GM19438 (cell line): ENCODE measurements at regions not wholly inside any gene's neighbourhood (a gene's known extent, or its start where the extent isn't known, plus 50 kb on each side); places are given as distances from the start of the nearest gene placed in this dataset.
"Not testable (repeated sequence)": the region's sequence is repeated elsewhere in the genome, so short reads cannot be mapped to it uniquely, and the experiment has no call there.

ENCODE experiments used
- ATAC-seq: cut with Tn5 transposase; IDR thresholded peaks from one replicate; pipeline ENCODE4 v1.9.1; 2021; ENCODE audit warnings: low read depth; ENCODE audit not compliant: unreplicated experiment

- ATAC-seq: no peak
Measured at GRCh38 chr5:136636001-136636400, 270.7 kb upstream of the TRPC7 start.

- no peak for ATAC-seq
Measured at GRCh38 chr5:136631186-136631585, 265.8 kb upstream of the TRPC7 start.

DNA sequence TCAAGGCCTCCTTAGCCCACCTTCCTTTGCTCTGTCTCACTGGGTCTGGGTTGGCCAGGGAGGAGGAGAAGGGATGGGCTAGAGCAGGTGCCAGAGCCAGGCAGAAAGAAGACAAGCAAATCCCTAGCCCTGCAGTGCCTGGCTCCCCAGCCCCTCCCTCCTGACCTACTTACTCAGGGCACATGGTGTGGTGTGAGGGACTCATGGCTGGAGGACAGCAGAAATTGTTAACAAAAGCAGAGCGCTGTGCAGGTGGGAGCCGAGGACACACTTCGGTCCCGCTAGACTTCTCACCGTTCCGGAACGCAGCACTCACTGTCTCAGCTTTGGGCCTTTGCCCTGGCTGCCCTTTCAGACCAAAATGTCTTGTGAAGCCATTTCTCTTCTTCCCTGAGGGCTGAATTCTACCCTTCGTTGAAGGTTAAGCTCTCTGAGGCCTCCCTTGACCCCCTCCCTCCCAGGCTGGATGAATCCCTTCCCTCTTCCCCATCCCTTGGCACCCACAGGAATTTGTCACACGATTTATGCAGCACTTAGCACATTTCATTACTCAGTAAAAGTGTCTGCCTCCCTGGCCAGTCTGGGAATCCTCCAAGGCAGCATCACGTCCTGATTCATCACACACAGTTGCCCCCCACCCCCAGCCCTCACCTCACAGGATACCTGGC lies 263.9 kb upstream of the TRPC7 start:
- no peak for ATAC-seq

GRCh38 chr5:136626531-136626930 lies 261.2 kb upstream of the TRPC7 start:
- no peak for ATAC-seq

- ATAC-seq: no peak
Measured at GRCh38 chr5:136622747-136623146, 257.4 kb upstream of the TRPC7 start.

GRCh38 chr5:136621743-136622142 lies 256.4 kb upstream of the TRPC7 start:
- no peak for ATAC-seq

- no peak for ATAC-seq
Measured at GRCh38 chr5:136620621-136621020, 255.3 kb upstream of the TRPC7 start.

GRCh38 chr5:136620016-136620419 lies 254.7 kb upstream of the TRPC7 start:
- ATAC-seq: no peak

DNA sequence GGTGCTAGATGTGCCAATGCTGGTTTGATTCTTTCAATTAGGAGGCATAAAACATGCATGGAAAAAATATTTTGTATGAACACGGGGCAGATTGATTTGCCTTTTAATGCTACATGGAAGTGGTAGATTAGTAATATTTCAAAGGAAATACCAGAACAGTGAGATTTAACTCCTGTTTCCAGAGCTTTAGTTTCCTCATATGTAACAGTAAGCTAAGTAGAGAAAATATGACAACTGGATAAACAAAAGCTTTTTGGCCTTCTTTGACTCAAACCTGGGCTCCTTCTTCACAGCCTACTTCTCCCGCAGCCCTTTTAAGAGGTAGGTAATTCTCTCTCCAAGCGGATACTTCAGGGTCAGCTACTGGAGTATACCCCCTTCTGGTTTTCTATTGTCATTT lies 254.2 kb upstream of the TRPC7 start:
- no peak for ATAC-seq

DNA sequence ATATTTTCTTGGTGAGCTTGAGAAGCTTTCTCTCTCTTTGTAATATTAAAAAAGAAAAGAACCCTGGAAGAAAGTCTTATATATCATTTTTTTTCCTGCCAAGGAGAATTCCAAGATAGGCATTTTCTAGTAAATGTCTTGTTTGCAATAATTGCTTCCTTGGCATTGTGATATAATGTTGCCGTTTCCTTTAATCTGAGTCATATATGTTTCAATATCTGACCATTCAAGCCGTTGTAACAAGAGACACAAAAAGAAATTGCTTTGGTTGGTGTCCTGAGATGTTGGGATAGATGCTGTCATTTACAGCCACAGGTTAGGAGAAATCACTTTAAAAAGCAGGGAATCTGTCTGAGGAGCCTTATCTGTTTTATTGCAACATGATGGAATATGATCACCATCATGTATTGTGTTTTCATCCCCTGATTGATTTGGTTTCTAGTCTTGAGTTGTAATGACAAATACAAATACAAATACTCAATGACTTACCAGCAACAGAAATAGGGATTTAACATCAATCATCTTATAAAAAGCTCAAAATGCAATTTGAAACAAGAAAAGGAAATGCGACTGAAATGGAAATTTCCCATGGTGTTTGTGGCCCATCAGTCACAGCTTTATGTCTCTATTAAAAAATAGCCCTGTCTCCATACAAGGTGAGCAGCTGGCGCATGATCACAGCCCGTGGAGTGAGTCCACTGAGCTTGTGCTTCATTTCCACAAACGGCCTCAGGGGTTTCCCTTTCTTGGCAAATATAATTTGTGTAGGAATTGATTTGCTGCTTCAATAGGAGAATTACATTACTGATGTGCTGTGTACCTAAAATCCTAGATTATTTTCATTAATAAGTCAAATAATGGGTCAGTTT lies 250.1 kb upstream of the TRPC7 start:
- no peak for ATAC-seq

DNA sequence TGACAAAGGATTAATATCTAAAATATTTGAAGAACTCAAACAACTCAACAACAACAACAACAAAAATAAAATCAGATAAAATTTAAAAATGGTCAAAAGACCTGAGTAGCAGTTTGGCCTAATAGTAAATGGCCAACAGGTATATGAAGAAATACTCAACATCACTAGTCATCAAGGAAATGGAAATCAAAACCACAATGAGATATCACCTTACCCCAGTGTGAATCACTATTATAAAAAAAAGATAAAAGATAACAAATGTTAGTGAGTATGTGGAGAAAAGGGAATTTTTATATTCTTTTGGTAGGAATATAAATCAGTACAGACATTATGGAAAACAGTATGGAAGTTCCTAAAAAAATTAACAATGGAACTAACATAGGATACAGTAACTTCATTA lies 247.9 kb upstream of the TRPC7 start:
- ATAC-seq: no peak

GRCh38 chr5:136605638-136606037 lies 240.3 kb upstream of the TRPC7 start:
- ATAC-seq: no peak

DNA sequence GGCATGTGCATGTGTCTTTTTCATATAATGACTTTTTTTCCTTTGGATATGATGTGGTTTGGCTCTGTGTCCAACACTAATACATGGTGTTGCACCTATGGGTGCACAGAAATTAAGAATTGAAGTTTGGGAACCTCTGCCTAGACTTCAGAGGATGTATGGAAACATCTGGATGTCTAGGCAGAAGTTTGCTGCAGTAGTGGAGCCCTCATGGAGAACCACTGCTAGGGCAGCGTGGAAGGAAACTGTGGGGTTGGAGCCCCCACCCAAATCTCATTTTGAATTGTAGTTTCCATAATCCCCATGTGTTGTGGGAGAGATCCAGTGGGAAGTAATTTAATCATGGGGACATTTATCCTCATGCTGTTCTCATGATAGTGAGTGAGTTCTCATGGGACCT lies 235.0 kb upstream of the TRPC7 start:
- no peak for ATAC-seq

- no peak for ATAC-seq
Measured at GRCh38 chr5:136598802-136599404, 233.6 kb upstream of the TRPC7 start.

DNA sequence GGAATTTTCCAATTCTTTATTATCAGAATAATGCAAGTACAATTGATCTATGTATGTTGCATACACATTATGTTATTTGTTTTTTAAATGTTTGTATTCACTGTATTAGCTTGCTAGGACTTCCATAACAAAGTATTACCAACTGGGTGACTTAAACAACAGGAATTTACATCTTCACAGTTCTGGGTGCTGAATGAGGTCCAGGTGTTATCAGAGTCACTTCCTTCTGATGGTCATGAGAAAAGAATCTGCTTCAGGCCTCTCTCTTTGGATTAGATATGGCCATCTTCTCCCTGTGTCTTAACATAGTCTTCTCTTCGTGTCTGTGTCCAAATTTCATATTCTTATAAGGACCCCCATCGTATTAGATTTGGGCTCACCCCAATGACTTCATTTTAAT lies 229.1 kb upstream of the TRPC7 start:
- no peak for ATAC-seq

DNA sequence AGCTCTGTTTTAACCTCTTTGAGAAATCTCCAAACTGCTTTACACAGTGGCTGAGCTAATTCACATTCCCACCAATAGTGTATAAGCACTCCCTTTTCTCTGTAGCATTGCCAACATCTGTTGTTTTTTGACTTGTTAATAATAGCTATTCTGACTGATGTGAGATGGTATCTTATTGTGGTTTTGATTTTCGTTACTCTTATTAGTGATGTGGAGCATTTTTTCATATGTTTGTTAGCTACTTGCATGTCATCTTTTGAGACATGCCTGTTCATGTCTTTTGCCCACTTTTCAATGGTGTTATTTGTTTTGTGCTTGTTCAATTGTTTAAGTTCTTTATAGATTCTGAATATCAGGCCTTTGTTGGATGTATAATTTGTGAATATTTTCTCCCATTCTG lies 225.2 kb upstream of the TRPC7 start:
- no peak for ATAC-seq

GRCh38 chr5:136586196-136586595 lies 220.9 kb upstream of the TRPC7 start:
- no peak for ATAC-seq

GRCh38 chr5:136584474-136584873 lies 219.1 kb upstream of the TRPC7 start:
- no peak for ATAC-seq

DNA sequence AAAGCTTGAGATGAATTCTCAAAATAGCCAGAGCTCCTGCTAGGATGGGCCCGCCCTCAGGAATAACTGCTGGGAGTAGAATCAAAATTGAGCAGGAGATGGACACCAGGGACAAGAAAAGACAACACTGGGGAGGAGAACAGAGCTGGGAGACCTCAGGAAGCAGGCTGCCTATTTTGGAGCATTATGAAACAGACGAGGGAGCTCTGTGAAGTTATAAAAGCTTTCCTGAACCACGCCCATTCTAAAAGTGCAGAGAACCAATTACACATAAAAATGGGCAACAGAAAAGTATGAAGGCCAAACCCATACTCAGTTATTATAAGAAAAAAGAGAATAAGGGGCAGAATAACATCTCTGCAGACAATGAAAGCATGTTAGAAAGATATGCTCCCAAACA lies 213.9 kb upstream of the TRPC7 start:
- no peak for ATAC-seq

DNA sequence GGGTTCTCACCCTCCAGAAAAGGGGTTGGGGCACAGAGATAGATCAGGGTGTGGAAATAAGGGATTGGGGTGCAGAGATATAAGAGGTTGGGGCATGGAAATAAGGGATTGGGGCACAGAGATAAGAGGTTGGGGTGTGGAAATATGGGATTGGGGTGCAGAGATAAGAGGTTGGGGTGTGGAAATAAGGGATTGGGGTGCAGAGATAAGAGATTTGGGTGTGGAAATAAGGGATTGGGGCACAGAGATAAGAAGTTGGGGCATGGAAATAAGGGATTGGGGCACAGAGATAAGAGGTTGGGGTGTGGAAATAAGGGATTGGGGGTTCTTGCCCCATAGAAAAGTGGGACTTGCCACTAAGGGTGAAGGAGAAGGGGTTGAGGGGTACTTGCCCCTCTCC lies 204.5 kb upstream of the TRPC7 start:
- not testable (repeated sequence) for ATAC-seq

GRCh38 chr5:136565457-136565856 lies 200.1 kb upstream of the TRPC7 start:
- not testable (repeated sequence) for ATAC-seq

GRCh38 chr5:136565050-136565449 lies 199.7 kb upstream of the TRPC7 start:
- ATAC-seq: not testable (repeated sequence)
